Uterus (tissue), 3 donors: ENCODE measurements at regions not wholly inside any gene's neighbourhood (a gene's known extent, or its start where the extent isn't known, plus 50 kb on each side); places are given as distances from the start of the nearest gene placed in this dataset.
A peak's percentile ranks its signal among the peaks of the same experiment; 100 is the strongest.

Experiments used
- DNase-seq, 2 donors: peaks; one replicate each; pipeline ENCODE4 v3.0.0-alpha.2; 2019 to 2020
- H3K27ac ChIP-seq, 2 donors: fragments of 200-600 bp; sonication (generic); 1 replicate in 1 of 2; 2 replicates in 1 of 2; pipeline ENCODE4 v1.5.1; 2016 to 2018
- H3K27me3 ChIP-seq, 2 donors: fragments of 200-600 bp; sonication (generic); one replicate each; pipeline ENCODE4 v1.5.1; 2018 to 2019; ENCODE audit warnings: control low read depth in 1 of 2
- H3K36me3 ChIP-seq, 2 donors: fragments of 200-600 bp; sonication (generic); one replicate each; pipeline ENCODE4 v1.5.1; 2019; ENCODE audit warnings: control low read depth in 1 of 2
- H3K4me1 ChIP-seq, 2 donors: fragments of 200-600 bp; sonication (generic); one replicate each; pipeline ENCODE4 v1.5.1; 2018 to 2019; ENCODE audit warnings: control low read depth in 1 of 2
- H3K4me3 ChIP-seq, 2 donors: fragments of 200-600 bp; sonication (generic); 1 replicate in 1 of 2; 2 replicates in 1 of 2; pipeline ENCODE4 v1.5.1; 2018 to 2019; ENCODE audit warnings: mild to moderate bottlenecking in 1 of 2
- H3K9me3 ChIP-seq, 2 donors: fragments of 200-600 bp; sonication (generic); one replicate each; pipeline ENCODE4 v1.5.1; 2019; ENCODE audit warnings: control low read depth in 1 of 2
- POLR2A ChIP-seq, 2 donors: fragments of 450-650 bp; IDR thresholded peaks; one replicate each; pipeline ENCODE4 v1.6.1; 2016; ENCODE audit warnings: antibody characterized with exemption in 2 of 2, mild to moderate bottlenecking in 1 of 2, moderate library complexity in 1 of 2
- intact Hi-C: fragments of 100-400 bp; cut with DNase I; formaldehyde crosslinking; loops from one replicate; pipeline ENCODE4 v1.15.1; 2023; ENCODE audit warnings: low total_unique reads
- TF ChIP-seq, protein P1 (sequence below), 4 experiments: fragments of 200-600 bp in 2 of 4; fragments of 450-650 bp in 2 of 4; sonication (generic) in 2 of 4; IDR thresholded peaks; one replicate each; pipeline ENCODE4 v1.5.1; 2016 to 2019; ENCODE audit warnings: antibody characterized with exemption in 4 of 4, mild to moderate bottlenecking in 2 of 4, moderate library complexity in 1 of 4
- donor health status: DM: yes; HTN: yes; CAD: no.

DNA sequence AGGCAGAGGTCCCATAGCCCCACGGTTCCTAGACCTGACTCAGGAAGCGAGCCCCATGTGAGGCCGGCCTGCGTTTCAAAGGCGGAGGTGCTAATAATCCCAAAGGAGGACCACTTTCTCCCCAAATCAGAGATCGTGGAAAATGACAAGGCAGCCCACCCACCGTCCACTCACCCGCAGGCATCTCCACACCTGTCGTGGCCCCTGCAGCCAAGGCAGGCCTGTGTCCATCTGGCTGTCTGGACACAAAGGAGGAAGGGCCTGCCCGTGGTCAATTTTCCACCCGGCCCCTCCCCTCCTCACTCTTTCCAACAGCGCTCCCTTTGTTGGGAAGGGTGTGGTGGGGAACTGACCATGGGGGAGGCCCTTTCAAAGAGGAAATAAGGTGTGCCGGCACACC is 125.3 kb upstream of the TMEM132D start:
- H3K27ac ChIP-seq, result no peak overlapping the region
- no peak overlapping the region for H3K4me3 ChIP-seq
- intact Hi-C loops, result no loop called here
- no peaks in the 10 kb centered on the region for H3K36me3 ChIP-seq
- H3K4me1 ChIP-seq, result no peaks in the 10 kb centered on the region
- DNase-seq, result no peak
- TF ChIP-seq POLR2A (IDR thresholded peaks at IDR 0.05), result no peak
- TF ChIP-seq, protein P1, sequence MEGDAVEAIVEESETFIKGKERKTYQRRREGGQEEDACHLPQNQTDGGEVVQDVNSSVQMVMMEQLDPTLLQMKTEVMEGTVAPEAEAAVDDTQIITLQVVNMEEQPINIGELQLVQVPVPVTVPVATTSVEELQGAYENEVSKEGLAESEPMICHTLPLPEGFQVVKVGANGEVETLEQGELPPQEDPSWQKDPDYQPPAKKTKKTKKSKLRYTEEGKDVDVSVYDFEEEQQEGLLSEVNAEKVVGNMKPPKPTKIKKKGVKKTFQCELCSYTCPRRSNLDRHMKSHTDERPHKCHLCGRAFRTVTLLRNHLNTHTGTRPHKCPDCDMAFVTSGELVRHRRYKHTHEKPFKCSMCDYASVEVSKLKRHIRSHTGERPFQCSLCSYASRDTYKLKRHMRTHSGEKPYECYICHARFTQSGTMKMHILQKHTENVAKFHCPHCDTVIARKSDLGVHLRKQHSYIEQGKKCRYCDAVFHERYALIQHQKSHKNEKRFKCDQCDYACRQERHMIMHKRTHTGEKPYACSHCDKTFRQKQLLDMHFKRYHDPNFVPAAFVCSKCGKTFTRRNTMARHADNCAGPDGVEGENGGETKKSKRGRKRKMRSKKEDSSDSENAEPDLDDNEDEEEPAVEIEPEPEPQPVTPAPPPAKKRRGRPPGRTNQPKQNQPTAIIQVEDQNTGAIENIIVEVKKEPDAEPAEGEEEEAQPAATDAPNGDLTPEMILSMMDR (IDR thresholded peaks at IDR 0.05), result no peak
- no peaks in the 10 kb centered on the region for H3K9me3 ChIP-seq
- peaks cover 0 to 12% of the 10 kb centered on the region in 2 donors for H3K27me3 ChIP-seq

DNA sequence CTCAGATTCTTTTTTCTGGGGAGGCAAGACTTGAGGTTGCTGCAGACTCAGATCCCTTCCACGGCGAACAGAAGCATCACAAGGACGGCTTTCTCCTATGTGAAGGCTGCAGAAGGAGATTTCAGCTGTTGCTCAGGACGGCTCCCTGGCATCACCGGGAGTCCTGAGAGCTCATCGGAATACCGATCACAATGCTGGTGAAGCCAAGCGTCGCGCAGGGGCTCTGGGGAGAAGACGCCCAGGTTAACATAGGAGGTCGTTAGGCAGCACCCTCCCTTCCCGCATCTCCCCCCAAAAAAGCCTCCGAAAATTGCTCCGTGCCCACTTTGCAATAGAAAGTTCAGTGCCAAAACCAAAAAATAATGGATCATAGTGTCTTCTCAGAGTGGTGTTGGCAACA is 127.2 kb upstream of the TMEM132D start:
- no peaks in the 10 kb centered on the region for H3K4me1 ChIP-seq
- H3K4me3 ChIP-seq, result no peak overlapping the region
- no peaks in the 10 kb centered on the region for H3K9me3 ChIP-seq
- H3K27me3 ChIP-seq, result peaks cover 0 to 14% of the 10 kb centered on the region in 2 donors
- DNase-seq, result no peak
- no peaks in the 10 kb centered on the region for H3K36me3 ChIP-seq
- intact Hi-C loops, result no loop called here
- no peak overlapping the region for H3K27ac ChIP-seq
- TF ChIP-seq, protein P1 (IDR thresholded peaks at IDR 0.05), result no peak
- no peak for TF ChIP-seq POLR2A (IDR thresholded peaks at IDR 0.05)

DNA sequence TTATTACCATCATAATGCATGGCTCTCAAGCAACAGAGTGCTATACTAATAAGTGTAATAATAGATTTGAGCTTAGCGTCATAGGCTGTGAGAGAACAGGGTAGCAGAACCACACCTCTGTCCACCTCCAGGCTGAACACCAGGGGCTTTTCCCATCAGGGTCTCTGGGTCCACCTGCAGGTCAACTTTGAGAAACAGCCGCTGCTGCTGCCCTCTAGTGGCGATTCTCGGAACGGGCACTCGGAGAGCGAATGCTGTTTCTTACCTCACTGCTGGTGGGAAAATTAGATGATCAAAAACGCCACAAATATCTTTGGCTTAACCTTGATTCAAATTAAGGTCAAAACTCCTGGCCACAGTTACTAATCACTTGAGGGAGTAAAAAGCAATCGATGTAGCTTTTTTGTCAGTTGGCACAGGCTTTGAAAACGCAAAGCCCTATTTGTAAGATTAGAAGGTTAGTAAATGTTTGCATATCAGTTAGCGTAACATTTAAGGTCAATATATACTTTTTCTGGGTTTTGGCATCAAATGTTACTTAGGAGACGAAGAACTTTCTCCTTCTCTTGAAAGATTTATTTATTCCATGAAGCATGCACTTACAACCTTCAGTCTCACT is 127.9 kb upstream of the TMEM132D start:
- Histone ChIP-seq H3K27ac (no peak overlapping the region), H3K4me3 (no peak overlapping the region), H3K4me1 (no peaks in the 10 kb centered on the region), H3K27me3 (peaks cover 0 to 10% of the 10 kb centered on the region in 2 donors), H3K9me3 (no peaks in the 10 kb centered on the region), H3K36me3 (no peaks in the 10 kb centered on the region)
- DNase-seq, result peak in 1 of 2 donors; percentile 20
- no peak for TF ChIP-seq POLR2A (IDR thresholded peaks at IDR 0.05)
- TF ChIP-seq, protein P1 (IDR thresholded peaks at IDR 0.05), result peak; percentile 18 to 55 (median 40)
- intact Hi-C loops, result no loop called here

DNA sequence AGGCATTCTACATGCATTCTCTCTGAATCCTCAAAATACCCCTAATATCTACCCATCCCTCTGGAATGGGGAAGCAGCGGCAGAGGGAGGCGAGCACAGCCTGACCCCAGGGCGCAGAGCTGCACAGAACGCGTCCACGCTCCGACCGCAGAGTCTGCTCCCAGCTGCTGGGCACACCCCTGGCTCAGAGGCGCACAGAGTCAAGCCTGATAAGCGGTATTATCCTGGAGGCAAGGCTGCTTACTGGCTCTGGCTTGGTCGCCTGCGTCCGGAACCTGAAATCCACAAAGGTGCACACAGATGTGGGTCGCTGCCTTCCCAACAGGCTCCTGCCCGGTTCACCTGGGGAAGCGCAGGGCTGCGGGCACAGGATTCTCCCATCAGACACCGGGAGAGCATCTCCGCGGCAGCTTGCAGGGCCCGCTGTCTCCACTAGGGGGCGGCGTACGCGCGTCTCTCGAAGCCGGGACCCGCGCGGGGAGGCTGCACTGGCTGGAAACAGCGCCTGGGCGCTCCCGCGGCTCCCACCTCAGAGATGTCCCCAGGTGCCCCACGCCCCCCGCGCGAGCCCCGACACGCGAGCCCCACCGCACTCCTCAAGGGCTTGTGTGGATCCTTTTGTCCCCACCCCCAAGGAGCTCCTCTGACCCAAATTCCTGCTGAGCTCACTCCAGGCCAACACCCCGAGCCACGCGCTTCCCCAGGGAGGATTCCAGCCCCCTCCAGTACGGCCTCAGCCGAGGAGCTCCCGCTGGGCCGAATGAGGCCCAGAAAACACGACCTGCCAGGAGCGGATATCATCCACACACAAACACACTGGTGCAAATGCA is 120.1 kb upstream of the FZD10 start:
- Histone ChIP-seq H3K9me3 (no peaks in the 10 kb centered on the region), H3K27me3 (peaks cover 0 to 19% of the 10 kb centered on the region in 2 donors), H3K36me3 (no peaks in the 10 kb centered on the region), H3K4me3 (no peak overlapping the region), H3K4me1 (no peaks in the 10 kb centered on the region), H3K27ac (no peak overlapping the region)
- DNase-seq, result no peak
- intact Hi-C loops, result loop anchor here (10.0 kb wide), 1 partner anchor 293 kb away; the partner anchor contains the start of gene PIWIL1
- TF ChIP-seq, protein P1 (IDR thresholded peaks at IDR 0.05), result peak; percentile 27 to 74 (median 62)
- TF ChIP-seq POLR2A (IDR thresholded peaks at IDR 0.05), result no peak
